Psoas muscle (tissue), 7 donors: ENCODE measurements at regions not wholly inside any gene's neighbourhood (a gene's known extent, or its start where the extent isn't known, plus 50 kb on each side); places are given as distances from the start of the nearest gene placed in this dataset.

Experiments
- ATAC-seq, 4 donors: fragments of 200-7000 bp; cut with Tn5 transposase; one replicate each; pipeline ENCODE4 v1.9.1; 2020; ENCODE audit warnings: moderate library complexity in 3 of 4, mild to moderate bottlenecking in 2 of 4
- DNase-seq, 2 donors: peaks; one replicate each; pipeline ENCODE4 v3.0.0-alpha.2; 2020
- H3K27ac ChIP-seq: fragments of 200-600 bp; one replicate; pipeline ENCODE4 v1.8.0; 2022
- H3K27me3 ChIP-seq, 3 donors: fragments of 200-600 bp in 1 of 3; one replicate each; pipeline versions ENCODE4 v1.6.1 to v1.8.0; 2013 to 2022; ENCODE audit warnings: low read length in 2 of 3, mild to moderate bottlenecking in 2 of 3, moderate library complexity in 1 of 3; ENCODE audit not compliant: insufficient read depth in 3 of 3
- H3K36me3 ChIP-seq, 2 donors: fragments of 200-600 bp in 1 of 2; one replicate each; pipeline versions ENCODE4 v1.6.1 to v1.8.0; 2013 to 2022; ENCODE audit warnings: low read depth in 1 of 2, mild to moderate bottlenecking in 1 of 2, moderate library complexity in 1 of 2; ENCODE audit not compliant: insufficient read depth in 1 of 2
- H3K4me1 ChIP-seq: fragments of 200-600 bp; one replicate; pipeline ENCODE4 v1.8.0; 2022
- H3K4me3 ChIP-seq: fragments of 200-600 bp; one replicate; pipeline ENCODE4 v1.8.0; 2022; ENCODE audit warnings: mild to moderate bottlenecking
- H3K9me3 ChIP-seq: fragments of 200-600 bp; one replicate; pipeline ENCODE4 v1.8.0; 2022
- CTCF ChIP-seq: fragments of 200-600 bp; IDR thresholded peaks from one replicate; pipeline ENCODE4 v1.8.0; 2022; ENCODE audit warnings: antibody characterized with exemption
- WGBS, 3 donors: extraction: QIAGEN DNeasy Blood & Tissue Kit; methylation state at CpG; one replicate each; pipeline versions ENCODE4 v1.1.6 to v1.1.7; 2013; 5-methylcytosine and 5-hydroxymethylcytosine counted together
- intact Hi-C, 2 donors: fragments of 100-400 bp; cut with DNase I; formaldehyde crosslinking; loops; one replicate each; pipeline versions ENCODE4 v1.11.0 to v1.14.2; 2022
- donor health status: healthy with polysubstance abuse.
- donor health status: DM: no; HTN: no; CAD: no; lungs with moderate emphysema.
- donor health status: Bipolar disorder and iron deficiency.
- donor health status: healthy.
- donor health status: DM: yes; HTN: yes; CAD: no.
- donor health status: DM: no; HTN: no; CAD: no.
- donor health status: DM: yes; HTN: yes; CAD: no.

- intact Hi-C loops: loop anchor here in 1 of 2 donors (5.0 to 10.0 kb wide), 2 partner anchors 265 to 373 kb away; partner anchors contain the start of gene TLE3
- 68 to 72% (median 71%) methylated on average over 16 of the region's 16 CpGs for whole genome bisulfite sequencing, 3 donors
- no peak for TF ChIP-seq CTCF
- Histone ChIP-seq H3K9me3 (no peaks in the 10 kb centered on the region), H3K27me3 (no peaks in the 10 kb centered on the region), H3K27ac (no peak overlapping the region), H3K4me1 (peaks cover 14% of the 10 kb centered on the region), H3K4me3 (no peak overlapping the region), H3K36me3 (no peaks in the 10 kb centered on the region)
- ATAC-seq (no peak), DNase-seq (no peak)
These were observed 293.5 kb downstream of the UACA start for GRCh38 chr15:70469651-70470555.

- WGBS, 3 donors: 78 to 90% (median 86%) methylated on average over 3 of the region's 3 CpGs
- Histone ChIP-seq H3K27me3 (no peaks in the 10 kb centered on the region), H3K36me3 (no peaks in the 10 kb centered on the region), H3K4me1 (peaks cover 9% of the 10 kb centered on the region), H3K9me3 (no peaks in the 10 kb centered on the region), H3K27ac (no peak overlapping the region), H3K4me3 (no peak overlapping the region)
- intact Hi-C loops: no loop called here
- DNase-seq (no peak), ATAC-seq (no peak)
- no peak for TF ChIP-seq CTCF
These were observed 294.2 kb downstream of the UACA start for GRCh38 chr15:70469182-70469581.

GRCh38 chr15:70466895-70467529 lies 296.3 kb downstream of the UACA start:
- Histone ChIP-seq H3K27ac (no peak overlapping the region), H3K27me3 (no peaks in the 10 kb centered on the region), H3K4me1 (no peaks in the 10 kb centered on the region), H3K36me3 (no peaks in the 10 kb centered on the region), H3K4me3 (no peak overlapping the region), H3K9me3 (no peaks in the 10 kb centered on the region)
- DNase-seq (no peak), ATAC-seq (peak in 2 of 4 donors; percentile 35 to 42)
- TF ChIP-seq CTCF: peak; percentile 41
- WGBS, 3 donors: 45 to 56% (median 53%) methylated on average over 4 of the region's 4 CpGs
- intact Hi-C loops: no loop called here

GRCh38 chr15:70466305-70466704 lies 297.1 kb downstream of the UACA start:
- intact Hi-C loops: no loop called here
- H3K36me3 ChIP-seq: no peaks in the 10 kb centered on the region
- DNase-seq: no peak
- H3K4me3 ChIP-seq: no peak overlapping the region
- WGBS, 3 donors: 66 to 72% (median 70%) methylated on average over 3 of the region's 3 CpGs
- no peak for TF ChIP-seq CTCF
- H3K27ac ChIP-seq: no peak overlapping the region
- H3K4me1 ChIP-seq: no peaks in the 10 kb centered on the region
- H3K9me3 ChIP-seq: no peaks in the 10 kb centered on the region
- no peak for ATAC-seq
- no peaks in the 10 kb centered on the region for H3K27me3 ChIP-seq
